ENCODE measurements at regions not wholly inside any gene's neighbourhood (a gene's known extent, or its start where the extent isn't known, plus 50 kb on each side); places are given as distances from the start of the nearest gene placed in this dataset.

- Mint-ChIP-seq H3K4me3 (no peak overlapping the region), H3K36me3 (ENCODE audit: low read depth) (no peaks in the 10 kb centered on the region), H3K4me1 (ENCODE audit: low read depth) (no peaks in the 10 kb centered on the region), H3K27me3 (peaks cover 16% of the 10 kb centered on the region), H3K27ac (no peak overlapping the region), H3K9me3 (no peaks in the 10 kb centered on the region)
- intact Hi-C loops (cut with DNase I, micrococcal nuclease), result no loop called here
- ChIA-PET POLR2A (no interaction called here), CTCF (no interaction called here)
- H3K36me3 ChIP-seq (ENCODE audit: insufficient read depth, low read length), result no peaks in the 10 kb centered on the region
- no peaks in the 10 kb centered on the region for H3K4me1 ChIP-seq (ENCODE audit: insufficient read depth, low read length)
- H3K9me3 ChIP-seq (ENCODE audit: control insufficient read depth in 1 of 2, insufficient read depth in 1 of 2, low read length in 2 of 2), result no peaks in the 10 kb centered on the region
- H3K4me3 ChIP-seq (ENCODE audit: low read length), result no peak overlapping the region
- no peak overlapping the region for H3K27ac ChIP-seq (ENCODE audit: low read depth in 1 of 2, low read length in 2 of 2)
- ATAC-seq (ENCODE audit: poor library complexity) (no peak), DNase-seq (no peak)
- no peak for TF ChIP-seq CTCF (IDR thresholded peaks at IDR 0.05)
- peaks cover 0 to 2% of the 10 kb centered on the region in 2 experiments for H3K27me3 ChIP-seq (ENCODE audit: control insufficient read depth in 1 of 2, insufficient read depth in 2 of 2, low read length in 2 of 2)
Measured at GRCh38 chr4:17251101-17251500, 260.8 kb downstream of the QDPR start.

DNA sequence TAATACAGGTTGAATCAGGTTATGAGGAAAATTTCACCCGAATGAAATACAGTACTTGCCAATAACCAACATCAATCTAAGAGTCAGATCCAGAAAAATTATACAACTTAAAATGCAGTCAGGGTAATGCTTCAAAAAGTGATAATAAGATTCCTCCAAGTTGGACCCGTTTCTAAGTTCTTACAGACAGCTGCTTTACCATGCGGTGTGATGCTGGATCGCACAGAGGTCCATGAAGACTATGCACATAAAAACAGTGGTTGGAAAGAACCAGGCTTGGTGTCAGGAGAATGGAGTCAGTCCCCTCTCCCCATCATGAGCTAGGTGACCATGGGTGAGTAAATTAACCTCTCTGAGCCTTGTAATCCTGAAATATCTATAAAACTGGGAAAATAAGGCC is 261.3 kb downstream of the QDPR start:
- no peaks in the 10 kb centered on the region for H3K36me3 ChIP-seq (ENCODE audit: insufficient read depth, low read length)
- TF ChIP-seq CTCF (IDR thresholded peaks at IDR 0.05), result no peak
- H3K27ac Mint-ChIP-seq, result no peak overlapping the region
- H3K36me3 Mint-ChIP-seq (ENCODE audit: low read depth), result no peaks in the 10 kb centered on the region
- H3K27ac ChIP-seq (ENCODE audit: low read depth in 1 of 2, low read length in 2 of 2), result no peak overlapping the region
- ChIA-PET POLR2A (no interaction called here), CTCF (no interaction called here)
- H3K4me3 Mint-ChIP-seq, result no peak overlapping the region
- no peaks in the 10 kb centered on the region for H3K9me3 ChIP-seq (ENCODE audit: control insufficient read depth in 1 of 2, insufficient read depth in 1 of 2, low read length in 2 of 2)
- H3K4me1 Mint-ChIP-seq (ENCODE audit: low read depth), result no peaks in the 10 kb centered on the region
- H3K4me1 ChIP-seq (ENCODE audit: insufficient read depth, low read length), result no peaks in the 10 kb centered on the region
- no peaks in the 10 kb centered on the region for H3K9me3 Mint-ChIP-seq
- H3K27me3 Mint-ChIP-seq, result peaks cover 21% of the 10 kb centered on the region
- H3K4me3 ChIP-seq (ENCODE audit: low read length), result no peak overlapping the region
- intact Hi-C loops (cut with DNase I, micrococcal nuclease), result no loop called here
- no peak for DNase-seq
- no peak for ATAC-seq (ENCODE audit: poor library complexity)
- peaks cover 0 to 8% of the 10 kb centered on the region in 2 experiments for H3K27me3 ChIP-seq (ENCODE audit: control insufficient read depth in 1 of 2, insufficient read depth in 2 of 2, low read length in 2 of 2)

- intact Hi-C loops (cut with DNase I, micrococcal nuclease), result no loop called here
- Mint-ChIP-seq H3K36me3 (ENCODE audit: low read depth) (no peaks in the 10 kb centered on the region), H3K4me3 (no peak overlapping the region), H3K4me1 (ENCODE audit: low read depth) (no peaks in the 10 kb centered on the region), H3K27ac (no peak overlapping the region), H3K9me3 (no peaks in the 10 kb centered on the region), H3K27me3 (peaks cover 32% of the 10 kb centered on the region)
- no peaks in the 10 kb centered on the region for H3K36me3 ChIP-seq (ENCODE audit: insufficient read depth, low read length)
- DNase-seq (no peak), ATAC-seq (ENCODE audit: poor library complexity) (no peak)
- ChIA-PET POLR2A (no interaction called here), CTCF (no interaction called here)
- no peak overlapping the region for H3K27ac ChIP-seq (ENCODE audit: low read depth in 1 of 2, low read length in 2 of 2)
- no peak for TF ChIP-seq CTCF (IDR thresholded peaks at IDR 0.05)
- no peak overlapping the region for H3K4me3 ChIP-seq (ENCODE audit: low read length)
- no peaks in the 10 kb centered on the region for H3K9me3 ChIP-seq (ENCODE audit: control insufficient read depth in 1 of 2, insufficient read depth in 1 of 2, low read length in 2 of 2)
- no peaks in the 10 kb centered on the region for H3K4me1 ChIP-seq (ENCODE audit: insufficient read depth, low read length)
- peaks cover 0 to 9% of the 10 kb centered on the region in 2 experiments for H3K27me3 ChIP-seq (ENCODE audit: control insufficient read depth in 1 of 2, insufficient read depth in 2 of 2, low read length in 2 of 2)
Measured at GRCh38 chr4:17246656-17247055, 265.2 kb downstream of the QDPR start.

Data from CD4-positive, alpha-beta T cell (primary cell).